ENCODE measurements at regions not wholly inside any gene's neighbourhood (a gene's known extent, or its start where the extent isn't known, plus 50 kb on each side); places are given as distances from the start of the nearest gene placed in this dataset.

DNA sequence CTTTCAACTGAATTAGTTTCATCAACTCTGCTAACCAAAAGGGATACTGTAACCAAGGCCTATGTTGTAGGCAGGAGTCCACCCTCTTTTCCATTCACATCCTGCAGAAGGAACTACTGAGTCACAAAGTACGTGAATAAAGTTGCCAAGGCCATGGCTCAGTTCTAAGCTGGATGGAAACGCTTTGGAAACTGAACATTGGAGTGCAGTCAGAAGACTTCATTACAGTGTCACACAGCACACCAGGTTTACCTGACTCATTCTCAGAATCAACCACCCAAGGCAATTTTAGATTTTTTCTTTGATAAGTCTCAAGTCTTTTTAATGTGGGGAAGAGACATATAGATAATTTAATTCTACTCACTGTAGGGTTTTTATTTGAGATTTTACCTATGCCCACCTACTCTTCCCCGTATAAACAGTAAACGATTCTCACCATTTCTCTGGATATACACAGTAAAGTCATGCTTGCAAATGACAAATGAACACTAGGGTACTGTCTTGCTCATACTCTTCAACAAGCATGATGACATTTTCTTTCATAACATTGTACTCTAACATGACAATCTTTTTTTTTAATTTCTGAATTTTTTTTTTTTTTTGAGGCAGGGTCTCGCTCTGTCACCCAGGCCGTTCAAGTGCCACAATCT, 58.9 kb upstream of the RBM47 start:
- intact Hi-C loops (cut with micrococcal nuclease) = no loop called here
- BruUV-seq (replicated peaks) = no TSS peak

More for the DNA sequence above, 58.9 kb upstream of the RBM47 start:
- no peak overlapping the region for H2AFZ ChIP-seq (ENCODE audit: low read depth, low read length)
- H3K4me2 ChIP-seq (ENCODE audit: insufficient read depth, low read length) = no peak overlapping the region
- no peak overlapping the region for H3K9ac ChIP-seq (replicated peaks; ENCODE audit: extremely low read depth, insufficient read depth, low read length)
- dilution Hi-C loops (cut with MboI; ENCODE audit: extremely low pct_ligation_motif_present, low sequenced_read_pairs) = no loop called here
- FAIRE-seq = no peak
- CTCF ChIA-PET = interaction anchor here (1.7 kb wide), 1 partner anchor 15 kb away, joined by 4 read pairs; no protein-coding TSS in a partner anchor
- H3K79me2 ChIP-seq (ENCODE audit: control insufficient read depth, insufficient read depth, low read length) = no peaks in the 10 kb centered on the region
- H3K9me3 ChIP-seq (replicated peaks; ENCODE audit: control insufficient read depth, insufficient read depth, low read length) = no peaks in the 10 kb centered on the region
- TF ChIP-seq POLR2AphosphoS5 (IDR thresholded peaks at IDR 0.05; ENCODE audit: insufficient read depth, low read depth, low read length) = no peak
- TF ChIP-seq CTCF (IDR thresholded peaks at IDR 0.05; ENCODE audit: extremely low read depth in 1 of 2, insufficient read depth in 1 of 2, low read depth in 1 of 2, low read length in 2 of 2) = no peak
- no peak for TF ChIP-seq FOS (IDR thresholded peaks at IDR 0.05; ENCODE audit: borderline replicate concordance, insufficient read depth, low read length)
- TF ChIP-seq GATA2 (IDR thresholded peaks at IDR 0.05; ENCODE audit: insufficient read depth, insufficient read length, low read depth, low read length) = no peak
- no peak for TF ChIP-seq EZH2 (IDR thresholded peaks at IDR 0.05; ENCODE audit: borderline replicate concordance, low read depth, low read length, severe bottlenecking)
- DNase-seq (ENCODE audit: low read depth, low spot score) = no peak
- POLR2A ChIA-PET = no interaction called here
- no peaks in the 10 kb centered on the region for H4K20me1 ChIP-seq (replicated peaks; ENCODE audit: control insufficient read depth, extremely low read depth, insufficient read depth, low read length)
- H3K4me1 ChIP-seq (ENCODE audit: control insufficient read depth, extremely low read depth, insufficient read depth, low read length) = no peaks in the 10 kb centered on the region
- H3K36me3 ChIP-seq (ENCODE audit: control insufficient read depth in 2 of 2, extremely low read depth in 1 of 2, insufficient read depth in 2 of 2, low read length in 2 of 2) = no peaks in the 10 kb centered on the region
- H3K9me1 ChIP-seq (replicated peaks; ENCODE audit: control insufficient read depth, extremely low read depth, insufficient read depth, low read length) = no peaks in the 10 kb centered on the region
- H3K27me3 ChIP-seq (ENCODE audit: control insufficient read depth in 2 of 2, insufficient read depth in 2 of 2, low read length in 2 of 2) = peaks cover 0 to 2% of the 10 kb centered on the region in 2 experiments
- H3K4me3 ChIP-seq (replicated peaks in 1 of 3; ENCODE audit: insufficient read depth in 1 of 3, low read depth in 1 of 3, low read length in 3 of 3) = no peak overlapping the region
- H3K27ac ChIP-seq (ENCODE audit: insufficient read depth, low read depth, low read length) = no peak overlapping the region

Measured in endothelial cell of umbilical vein (primary cell).